ENCODE measurements at regions not wholly inside any gene's neighbourhood (a gene's known extent, or its start where the extent isn't known, plus 50 kb on each side); places are given as distances from the start of the nearest gene placed in this dataset.

DNA sequence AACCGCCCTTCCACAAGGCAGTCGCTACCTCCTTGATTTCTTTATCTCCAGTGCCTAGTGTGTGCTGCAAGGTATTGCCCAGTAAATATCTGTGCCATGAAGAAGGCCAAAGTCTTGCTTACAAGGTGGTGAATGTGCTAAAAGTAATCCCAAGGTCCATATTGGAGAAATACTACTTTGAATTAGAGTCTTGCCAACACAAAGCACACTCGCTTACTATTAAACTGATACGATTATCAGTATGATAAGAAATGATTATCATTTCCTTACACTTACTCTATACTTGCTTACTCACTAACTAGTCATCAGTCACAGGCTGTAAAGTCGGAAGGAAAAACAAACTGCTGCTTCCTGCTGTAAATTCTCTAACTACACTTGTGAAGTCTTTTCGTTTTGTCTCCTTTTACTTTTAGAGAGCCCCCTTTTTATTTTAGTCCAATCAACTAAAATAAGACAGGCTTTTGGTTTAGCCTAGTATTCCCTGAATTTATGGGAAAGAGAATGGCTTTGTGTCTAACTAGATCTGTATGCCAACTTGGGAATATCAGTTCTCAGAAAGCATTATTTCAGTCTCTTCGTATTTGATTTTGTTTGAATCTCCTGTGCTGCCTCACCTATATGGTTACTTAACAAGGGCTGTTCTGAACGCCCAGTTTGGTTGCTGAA lies 107.1 kb upstream of the TSC22D2 start:
- intact Hi-C loops (cut with micrococcal nuclease; ENCODE audit: unreplicated experiment), result no loop called here
- H3K9me3 ChIP-seq (ENCODE audit: low read depth, low read length, poor library complexity, severe bottlenecking), result no peaks in the 10 kb centered on the region
- H3K4me1 ChIP-seq (ENCODE audit: insufficient read depth, low read length, poor library complexity, severe bottlenecking), result peaks cover 12% of the 10 kb centered on the region
- no peak for DNase-seq (ENCODE audit: low spot score)
- no peak overlapping the region for H3K27ac ChIP-seq (ENCODE audit: low read depth, low read length, poor library complexity, severe bottlenecking)
- H3K27me3 ChIP-seq (replicated peaks; ENCODE audit: insufficient read depth, low read depth, low read length, poor library complexity), result no peaks in the 10 kb centered on the region
- no peaks in the 10 kb centered on the region for H3K36me3 ChIP-seq (ENCODE audit: insufficient read depth, low read length, poor library complexity, severe bottlenecking)
- no TSS peak for BruUV-seq (replicated peaks)
- POLR2A ChIA-PET (ENCODE audit: low non-redundant PET), result no interaction called here
- CTCF ChIA-PET, result no interaction called here
- TF ChIP-seq, protein P1, sequence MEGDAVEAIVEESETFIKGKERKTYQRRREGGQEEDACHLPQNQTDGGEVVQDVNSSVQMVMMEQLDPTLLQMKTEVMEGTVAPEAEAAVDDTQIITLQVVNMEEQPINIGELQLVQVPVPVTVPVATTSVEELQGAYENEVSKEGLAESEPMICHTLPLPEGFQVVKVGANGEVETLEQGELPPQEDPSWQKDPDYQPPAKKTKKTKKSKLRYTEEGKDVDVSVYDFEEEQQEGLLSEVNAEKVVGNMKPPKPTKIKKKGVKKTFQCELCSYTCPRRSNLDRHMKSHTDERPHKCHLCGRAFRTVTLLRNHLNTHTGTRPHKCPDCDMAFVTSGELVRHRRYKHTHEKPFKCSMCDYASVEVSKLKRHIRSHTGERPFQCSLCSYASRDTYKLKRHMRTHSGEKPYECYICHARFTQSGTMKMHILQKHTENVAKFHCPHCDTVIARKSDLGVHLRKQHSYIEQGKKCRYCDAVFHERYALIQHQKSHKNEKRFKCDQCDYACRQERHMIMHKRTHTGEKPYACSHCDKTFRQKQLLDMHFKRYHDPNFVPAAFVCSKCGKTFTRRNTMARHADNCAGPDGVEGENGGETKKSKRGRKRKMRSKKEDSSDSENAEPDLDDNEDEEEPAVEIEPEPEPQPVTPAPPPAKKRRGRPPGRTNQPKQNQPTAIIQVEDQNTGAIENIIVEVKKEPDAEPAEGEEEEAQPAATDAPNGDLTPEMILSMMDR (conservative IDR thresholded peaks at IDR 0.05; ENCODE audit: low read depth, low read length), result no peak
- no peak for TF ChIP-seq EZH2 (IDR thresholded peaks at IDR 0.05; ENCODE audit: borderline replicate concordance, low read depth, low read length, poor library complexity, severe bottlenecking)
- H3K4me3 ChIP-seq (ENCODE audit: low read depth, low read length, poor library complexity, severe bottlenecking), result no peak overlapping the region

DNA sequence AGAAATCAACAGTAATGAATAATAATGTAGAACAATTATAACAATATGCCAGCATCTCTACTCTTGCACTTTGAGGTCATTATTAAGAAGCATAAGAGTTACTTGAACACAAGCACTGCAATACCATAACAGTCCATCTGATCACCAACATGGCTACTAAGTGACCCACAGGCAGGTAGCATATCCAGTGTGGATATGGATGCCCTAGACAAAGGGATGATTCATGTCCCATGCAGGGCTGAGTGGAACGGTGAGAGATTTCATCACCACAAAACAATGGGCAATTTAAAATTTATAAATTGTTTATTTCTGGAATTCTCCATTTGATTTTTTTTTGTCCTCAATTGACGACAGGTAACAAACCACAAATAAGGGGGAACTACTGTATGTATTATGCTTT lies 107.7 kb upstream of the TSC22D2 start:
- no peaks in the 10 kb centered on the region for H3K27me3 ChIP-seq (replicated peaks; ENCODE audit: insufficient read depth, low read depth, low read length, poor library complexity)
- ChIA-PET POLR2A (ENCODE audit: low non-redundant PET) (no interaction called here), CTCF (no interaction called here)
- intact Hi-C loops (cut with micrococcal nuclease; ENCODE audit: unreplicated experiment), result no loop called here
- BruUV-seq (replicated peaks), result no TSS peak
- no peak overlapping the region for H3K27ac ChIP-seq (ENCODE audit: low read depth, low read length, poor library complexity, severe bottlenecking)
- no peak for TF ChIP-seq EZH2 (IDR thresholded peaks at IDR 0.05; ENCODE audit: borderline replicate concordance, low read depth, low read length, poor library complexity, severe bottlenecking)
- TF ChIP-seq, protein P1 (conservative IDR thresholded peaks at IDR 0.05; ENCODE audit: low read depth, low read length), result no peak
- no peak for DNase-seq (ENCODE audit: low spot score)
- no peaks in the 10 kb centered on the region for H3K9me3 ChIP-seq (ENCODE audit: low read depth, low read length, poor library complexity, severe bottlenecking)
- H3K4me1 ChIP-seq (ENCODE audit: insufficient read depth, low read length, poor library complexity, severe bottlenecking), result peaks cover 13% of the 10 kb centered on the region
- H3K36me3 ChIP-seq (ENCODE audit: insufficient read depth, low read length, poor library complexity, severe bottlenecking), result no peaks in the 10 kb centered on the region
- no peak overlapping the region for H3K4me3 ChIP-seq (ENCODE audit: low read depth, low read length, poor library complexity, severe bottlenecking)

DNA sequence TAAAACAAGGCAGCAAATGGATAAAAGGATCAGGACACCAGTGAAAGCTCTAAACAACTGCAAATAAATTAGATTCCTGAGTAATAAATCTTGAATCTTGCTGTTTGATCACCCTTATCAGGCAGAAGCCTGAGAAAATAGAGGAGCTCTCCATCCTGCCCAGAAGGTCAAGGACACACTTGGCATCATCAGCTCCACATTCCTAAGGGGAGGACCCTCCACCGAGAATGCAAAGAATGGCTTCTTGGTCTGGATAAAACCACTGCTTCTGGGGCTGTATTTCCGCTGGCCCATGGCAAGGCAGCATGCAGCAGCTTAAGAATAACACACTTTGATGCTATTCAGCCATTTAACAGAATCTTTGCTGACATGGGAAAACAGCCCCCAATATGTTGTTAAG lies 108.9 kb upstream of the TSC22D2 start:
- CTCF ChIA-PET, result interaction anchor here (0.6 kb wide), 1 partner anchor 229 kb away, joined by 3 read pairs; no protein-coding TSS in a partner anchor

More for the DNA sequence above, 108.9 kb upstream of the TSC22D2 start:
- H3K4me3 ChIP-seq (ENCODE audit: low read depth, low read length, poor library complexity, severe bottlenecking), result no peak overlapping the region
- H3K27ac ChIP-seq (ENCODE audit: low read depth, low read length, poor library complexity, severe bottlenecking), result no peak overlapping the region
- H3K36me3 ChIP-seq (ENCODE audit: insufficient read depth, low read length, poor library complexity, severe bottlenecking), result no peaks in the 10 kb centered on the region
- no peaks in the 10 kb centered on the region for H3K9me3 ChIP-seq (ENCODE audit: low read depth, low read length, poor library complexity, severe bottlenecking)
- TF ChIP-seq, protein P1 (conservative IDR thresholded peaks at IDR 0.05; ENCODE audit: low read depth, low read length), result no peak
- TF ChIP-seq EZH2 (IDR thresholded peaks at IDR 0.05; ENCODE audit: borderline replicate concordance, low read depth, low read length, poor library complexity, severe bottlenecking), result no peak
- DNase-seq (ENCODE audit: low spot score), result no peak
- POLR2A ChIA-PET (ENCODE audit: low non-redundant PET), result no interaction called here
- H3K27me3 ChIP-seq (replicated peaks; ENCODE audit: insufficient read depth, low read depth, low read length, poor library complexity), result no peaks in the 10 kb centered on the region
- intact Hi-C loops (cut with micrococcal nuclease; ENCODE audit: unreplicated experiment), result no loop called here
- BruUV-seq (replicated peaks), result no TSS peak
- peaks cover 13% of the 10 kb centered on the region for H3K4me1 ChIP-seq (ENCODE audit: insufficient read depth, low read length, poor library complexity, severe bottlenecking)
